ENCODE measurements at regions not wholly inside any gene's neighbourhood (a gene's known extent, or its start where the extent isn't known, plus 50 kb on each side); places are given as distances from the start of the nearest gene placed in this dataset.

GRCh38 chr3:86814918-86815655, 175.9 kb downstream of the VGLL3 start:
- no peak overlapping the region for H3K4me3 Mint-ChIP-seq
- no peak overlapping the region for H3K27ac Mint-ChIP-seq
- DNase-seq (no peak), ATAC-seq (ENCODE audit: poor library complexity) (no peak)
- no peak overlapping the region for H3K4me3 ChIP-seq (ENCODE audit: low read length)
- no peak overlapping the region for H3K27ac ChIP-seq (ENCODE audit: low read depth in 1 of 2, low read length in 2 of 2)
- no peaks in the 10 kb centered on the region for H3K36me3 ChIP-seq (ENCODE audit: insufficient read depth, low read length)
- intact Hi-C loops (cut with DNase I, micrococcal nuclease): no loop called here
- ChIA-PET POLR2A (interaction anchor here (0.5 kb wide), 1 partner anchor 248 kb away, joined by 3 read pairs; no protein-coding TSS in a partner anchor), CTCF (no interaction called here)
- H3K36me3 Mint-ChIP-seq (ENCODE audit: low read depth): no peaks in the 10 kb centered on the region
- H3K4me1 ChIP-seq (ENCODE audit: insufficient read depth, low read length): no peaks in the 10 kb centered on the region
- H3K9me3 ChIP-seq (ENCODE audit: control insufficient read depth in 1 of 2, insufficient read depth in 1 of 2, low read length in 2 of 2): no peaks in the 10 kb centered on the region
- H3K4me1 Mint-ChIP-seq (ENCODE audit: low read depth): no peaks in the 10 kb centered on the region
- H3K27me3 Mint-ChIP-seq: no peaks in the 10 kb centered on the region
- no peaks in the 10 kb centered on the region for H3K27me3 ChIP-seq (ENCODE audit: control insufficient read depth in 1 of 2, insufficient read depth in 2 of 2, low read length in 2 of 2)
- peaks cover 5% of the 10 kb centered on the region for H3K9me3 Mint-ChIP-seq
- TF ChIP-seq CTCF (IDR thresholded peaks at IDR 0.05): no peak

GRCh38 chr3:86814321-86814720, 176.6 kb downstream of the VGLL3 start:
- no peak overlapping the region for H3K4me3 Mint-ChIP-seq
- CTCF ChIA-PET: no interaction called here
- POLR2A ChIA-PET: no interaction called here

GRCh38 chr3:86801921-86802320, 189.0 kb downstream of the VGLL3 start:
- DNase-seq (no peak), ATAC-seq (ENCODE audit: poor library complexity) (no peak)
- TF ChIP-seq CTCF (IDR thresholded peaks at IDR 0.05): no peak
- H3K27ac ChIP-seq (ENCODE audit: low read depth in 1 of 2, low read length in 2 of 2): no peak overlapping the region
- intact Hi-C loops (cut with DNase I, micrococcal nuclease): no loop called here
- no peak overlapping the region for H3K4me3 ChIP-seq (ENCODE audit: low read length)
- no peaks in the 10 kb centered on the region for H3K36me3 Mint-ChIP-seq (ENCODE audit: low read depth)
- H3K27ac Mint-ChIP-seq: no peak overlapping the region
- ChIA-PET CTCF (no interaction called here), POLR2A (no interaction called here)
- H3K36me3 ChIP-seq (ENCODE audit: insufficient read depth, low read length): no peaks in the 10 kb centered on the region
- no peak overlapping the region for H3K4me3 Mint-ChIP-seq
- H3K9me3 Mint-ChIP-seq: no peaks in the 10 kb centered on the region
- peaks cover 0 to 8% of the 10 kb centered on the region in 2 experiments for H3K9me3 ChIP-seq (ENCODE audit: control insufficient read depth in 1 of 2, insufficient read depth in 1 of 2, low read length in 2 of 2)
- no peaks in the 10 kb centered on the region for H3K4me1 ChIP-seq (ENCODE audit: insufficient read depth, low read length)
- no peaks in the 10 kb centered on the region for H3K27me3 ChIP-seq (ENCODE audit: control insufficient read depth in 1 of 2, insufficient read depth in 2 of 2, low read length in 2 of 2)
- H3K27me3 Mint-ChIP-seq: no peaks in the 10 kb centered on the region
- H3K4me1 Mint-ChIP-seq (ENCODE audit: low read depth): no peaks in the 10 kb centered on the region

More at GRCh38 chr3:86814321-86814720, 176.6 kb downstream of the VGLL3 start:
- no peak for TF ChIP-seq CTCF (IDR thresholded peaks at IDR 0.05)
- intact Hi-C loops (cut with DNase I, micrococcal nuclease): no loop called here
- no peaks in the 10 kb centered on the region for H3K36me3 Mint-ChIP-seq (ENCODE audit: low read depth)
- H3K9me3 ChIP-seq (ENCODE audit: control insufficient read depth in 1 of 2, insufficient read depth in 1 of 2, low read length in 2 of 2): no peaks in the 10 kb centered on the region
- H3K27ac ChIP-seq (ENCODE audit: low read depth in 1 of 2, low read length in 2 of 2): no peak overlapping the region
- H3K27me3 ChIP-seq (ENCODE audit: control insufficient read depth in 1 of 2, insufficient read depth in 2 of 2, low read length in 2 of 2): no peaks in the 10 kb centered on the region
- peaks cover 8% of the 10 kb centered on the region for H3K9me3 Mint-ChIP-seq
- DNase-seq: no peak
- H3K27ac Mint-ChIP-seq: no peak overlapping the region
- no peaks in the 10 kb centered on the region for H3K4me1 ChIP-seq (ENCODE audit: insufficient read depth, low read length)
- no peaks in the 10 kb centered on the region for H3K36me3 ChIP-seq (ENCODE audit: insufficient read depth, low read length)
- H3K4me3 ChIP-seq (ENCODE audit: low read length): no peak overlapping the region
- no peak for ATAC-seq (ENCODE audit: poor library complexity)
- no peaks in the 10 kb centered on the region for H3K4me1 Mint-ChIP-seq (ENCODE audit: low read depth)
- no peaks in the 10 kb centered on the region for H3K27me3 Mint-ChIP-seq

All from CD4-positive, alpha-beta T cell (primary cell).